ENCODE measurements at regions not wholly inside any gene's neighbourhood (a gene's known extent, or its start where the extent isn't known, plus 50 kb on each side); places are given as distances from the start of the nearest gene placed in this dataset.

GRCh38 chr6:144585217-144585814, 300.2 kb downstream of the UTRN start:
- Histone ChIP-seq H3K27me3 (ENCODE audit: low read depth) (no peaks in the 10 kb centered on the region), H3K27ac (no peak overlapping the region), H3K9me3 (no peaks in the 10 kb centered on the region), H3K4me1 (peaks cover 28% of the 10 kb centered on the region), H3K4me3 (no peak overlapping the region), H3K36me3 (peaks cover 7% of the 10 kb centered on the region)
- intact Hi-C loops (cut with DNase I) = no loop called here
- ATAC-seq (no peak), DNase-seq (no peak)
- TF ChIP-seq CTCF (IDR thresholded peaks at IDR 0.05) = peak; percentile 62

GRCh38 chr6:144586986-144587385, 301.9 kb downstream of the UTRN start:
- TF ChIP-seq CTCF (IDR thresholded peaks at IDR 0.05) = no peak

GRCh38 chr6:144588697-144589325, 303.7 kb downstream of the UTRN start:
- ATAC-seq = no peak
- Histone ChIP-seq H3K4me3 (no peak overlapping the region), H3K9me3 (no peaks in the 10 kb centered on the region), H3K27ac (no peak overlapping the region), H3K36me3 (peaks cover 4% of the 10 kb centered on the region), H3K4me1 (peaks cover 10% of the 10 kb centered on the region), H3K27me3 (ENCODE audit: low read depth) (no peaks in the 10 kb centered on the region)
- no peak for DNase-seq
- intact Hi-C loops (cut with DNase I) = no loop called here
- TF ChIP-seq CTCF (IDR thresholded peaks at IDR 0.05) = no peak

More at GRCh38 chr6:144586986-144587385, 301.9 kb downstream of the UTRN start:
- no peak overlapping the region for H3K27ac ChIP-seq
- ATAC-seq (no peak), DNase-seq (no peak)
- H3K4me3 ChIP-seq = no peak overlapping the region
- H3K36me3 ChIP-seq = no peaks in the 10 kb centered on the region
- H3K27me3 ChIP-seq (ENCODE audit: low read depth) = no peaks in the 10 kb centered on the region
- H3K4me1 ChIP-seq = peaks cover 26% of the 10 kb centered on the region
- intact Hi-C loops (cut with DNase I) = no loop called here
- no peaks in the 10 kb centered on the region for H3K9me3 ChIP-seq

GRCh38 chr6:144590532-144590931, 305.4 kb downstream of the UTRN start:
- DNase-seq (no peak), ATAC-seq (peak; percentile 67 to 76)
- TF ChIP-seq CTCF (IDR thresholded peaks at IDR 0.05) = no peak
- Histone ChIP-seq H3K4me3 (no peak overlapping the region), H3K4me1 (peaks cover 24% of the 10 kb centered on the region), H3K9me3 (no peaks in the 10 kb centered on the region), H3K36me3 (peaks cover 4% of the 10 kb centered on the region), H3K27ac (no peak overlapping the region), H3K27me3 (ENCODE audit: low read depth) (no peaks in the 10 kb centered on the region)
- intact Hi-C loops (cut with DNase I) = no loop called here

- Histone ChIP-seq H3K4me3 (no peak overlapping the region), H3K27ac (no peak overlapping the region), H3K4me1 (peaks cover 29% of the 10 kb centered on the region), H3K27me3 (ENCODE audit: low read depth) (no peaks in the 10 kb centered on the region), H3K9me3 (no peaks in the 10 kb centered on the region), H3K36me3 (peaks cover 4% of the 10 kb centered on the region)
- intact Hi-C loops (cut with DNase I) = no loop called here
- ATAC-seq (no peak), DNase-seq (no peak)
- TF ChIP-seq CTCF (IDR thresholded peaks at IDR 0.05) = no peak
Observed at GRCh38 chr6:144593392-144593791, 308.3 kb downstream of the UTRN start.
